ENCODE measurements at regions not wholly inside any gene's neighbourhood (a gene's known extent, or its start where the extent isn't known, plus 50 kb on each side); places are given as distances from the start of the nearest gene placed in this dataset.

- Histone ChIP-seq H3K4me3 (no peak overlapping the region), H3K27ac (no peak overlapping the region), H3K9me3 (no peaks in the 10 kb centered on the region), H3K27me3 (no peaks in the 10 kb centered on the region), H3K36me3 (no peaks in the 10 kb centered on the region), H3K4me1 (no peaks in the 10 kb centered on the region)
- no peak for TF ChIP-seq POLR2A (IDR thresholded peaks at IDR 0.05)
- TF ChIP-seq CTCF (IDR thresholded peaks at IDR 0.05) = no peak
- intact Hi-C loops (cut with DNase I) = no loop called here
- WGBS, 2 donors = 94 to 96% methylated on average over 2 of the region's 2 CpGs
- DNase-seq = no peak
Measured at GRCh38 chr3:18828637-18829036, 319.7 kb upstream of the KCNH8 start.

DNA sequence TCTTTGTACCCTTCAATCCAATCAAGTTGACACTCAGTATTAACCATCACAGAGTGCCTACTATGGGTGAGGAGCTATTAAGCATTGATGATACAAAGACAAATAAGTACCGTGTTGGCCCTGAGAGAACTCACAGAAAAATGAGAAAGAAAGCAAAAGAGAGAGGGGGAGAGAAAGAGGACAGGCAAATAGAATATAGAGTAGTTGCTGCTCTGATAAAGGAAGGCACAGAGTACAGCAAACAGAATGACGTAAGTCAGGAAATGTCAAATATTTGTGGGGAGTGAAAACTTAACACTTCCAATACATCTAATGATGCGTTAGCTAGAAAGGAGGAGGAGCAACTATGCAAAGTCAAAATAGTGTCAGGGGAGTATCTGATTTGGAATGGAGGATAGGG lies 320.6 kb upstream of the KCNH8 start:
- Histone ChIP-seq H3K4me3 (no peak overlapping the region), H3K9me3 (no peaks in the 10 kb centered on the region), H3K27ac (no peak overlapping the region), H3K4me1 (no peaks in the 10 kb centered on the region), H3K36me3 (no peaks in the 10 kb centered on the region), H3K27me3 (no peaks in the 10 kb centered on the region)
- TF ChIP-seq POLR2A (IDR thresholded peaks at IDR 0.05) (no peak), CTCF (IDR thresholded peaks at IDR 0.05) (no peak)
- WGBS, 2 donors = 66 to 70% methylated on average over 3 of the region's 3 CpGs
- DNase-seq = no peak
- intact Hi-C loops (cut with DNase I) = no loop called here

DNA sequence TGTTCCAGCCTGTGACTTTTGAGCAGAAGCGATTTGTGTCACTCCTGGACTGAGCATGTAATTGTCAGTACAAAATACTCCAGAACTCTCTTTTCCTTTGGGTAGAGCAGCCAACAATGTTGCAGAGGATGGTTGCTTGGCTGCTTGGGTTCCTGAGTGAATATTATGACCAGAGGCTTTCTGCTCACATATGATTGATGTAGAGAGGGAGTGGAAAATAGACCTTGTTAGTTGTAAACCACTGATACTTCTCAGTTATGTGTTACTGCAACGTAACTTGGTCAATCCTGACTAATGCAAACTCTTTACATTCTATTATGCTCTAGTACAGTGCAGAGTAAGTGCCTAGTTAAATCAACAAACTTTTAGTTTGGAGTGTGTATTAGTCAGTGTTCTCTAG lies 322.6 kb upstream of the KCNH8 start:
- Histone ChIP-seq H3K9me3 (no peaks in the 10 kb centered on the region), H3K4me1 (no peaks in the 10 kb centered on the region), H3K4me3 (no peak overlapping the region), H3K27ac (no peak overlapping the region), H3K27me3 (no peaks in the 10 kb centered on the region), H3K36me3 (no peaks in the 10 kb centered on the region)
- 87 to 88% methylated on average over 2 of the region's 2 CpGs for WGBS, 2 donors
- no peak for DNase-seq
- TF ChIP-seq POLR2A (IDR thresholded peaks at IDR 0.05) = no peak
- no peak for TF ChIP-seq CTCF (IDR thresholded peaks at IDR 0.05)
- intact Hi-C loops (cut with DNase I) = no loop called here

DNA sequence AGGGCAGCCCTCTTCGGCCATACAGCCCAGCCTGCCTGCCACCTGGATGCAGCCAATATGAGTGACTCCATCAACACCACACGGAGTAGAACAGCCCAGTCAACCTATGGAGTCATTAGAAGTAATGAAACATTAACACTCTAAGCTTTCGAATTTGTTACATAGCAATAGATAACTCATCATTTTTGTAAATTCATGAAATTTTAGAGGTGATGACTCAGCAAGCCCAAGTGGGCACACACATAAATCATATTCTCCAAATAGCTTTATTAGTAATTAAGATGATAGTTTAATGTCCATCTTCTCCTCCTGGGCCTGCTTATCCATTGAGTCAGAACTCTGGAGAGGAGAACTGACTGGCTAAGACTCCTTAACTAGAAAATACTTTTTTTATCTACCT lies 335.0 kb upstream of the KCNH8 start:
- H3K27ac ChIP-seq = no peak overlapping the region
- no peak for DNase-seq
- intact Hi-C loops (cut with DNase I) = no loop called here
- H3K4me1 ChIP-seq = no peaks in the 10 kb centered on the region
- 70 to 73% methylated on average over 3 of the region's 3 CpGs for WGBS, 2 donors
- H3K36me3 ChIP-seq = no peaks in the 10 kb centered on the region
- no peaks in the 10 kb centered on the region for H3K9me3 ChIP-seq
- H3K27me3 ChIP-seq = no peaks in the 10 kb centered on the region
- no peak overlapping the region for H3K4me3 ChIP-seq
- TF ChIP-seq CTCF (IDR thresholded peaks at IDR 0.05) (no peak), POLR2A (IDR thresholded peaks at IDR 0.05) (no peak)

DNA sequence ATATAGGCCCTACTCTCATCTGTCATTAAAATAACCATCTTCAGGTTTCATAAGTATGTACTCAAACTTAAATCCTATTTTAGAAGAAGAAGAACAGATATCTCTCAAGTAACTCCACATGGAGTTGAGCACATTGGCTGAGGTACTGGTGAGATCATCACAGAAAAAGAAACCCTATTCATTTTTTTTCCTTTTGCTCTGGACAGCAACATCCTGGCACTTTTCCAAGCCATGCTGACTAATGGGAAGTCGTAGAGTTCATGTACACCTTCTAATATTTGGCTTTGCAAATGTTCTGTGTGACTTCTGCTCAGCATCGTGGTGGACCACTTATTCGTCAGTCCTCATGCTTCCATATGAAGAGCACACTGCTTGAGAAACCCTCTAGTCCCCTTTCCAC lies 336.0 kb upstream of the KCNH8 start:
- H3K4me3 ChIP-seq = no peak overlapping the region
- H3K27ac ChIP-seq = no peak overlapping the region
- no peaks in the 10 kb centered on the region for H3K9me3 ChIP-seq
- no peaks in the 10 kb centered on the region for H3K4me1 ChIP-seq
- H3K36me3 ChIP-seq = no peaks in the 10 kb centered on the region
- TF ChIP-seq POLR2A (IDR thresholded peaks at IDR 0.05) = no peak
- TF ChIP-seq CTCF (IDR thresholded peaks at IDR 0.05) = no peak
- DNase-seq = no peak
- intact Hi-C loops (cut with DNase I) = no loop called here
- H3K27me3 ChIP-seq = no peaks in the 10 kb centered on the region
- WGBS, 2 donors = 36 to 49% methylated on average over 3 of the region's 3 CpGs

Measured in esophagus squamous epithelium (tissue), 5 donors.